Hepatocyte (in vitro differentiated cells): ENCODE measurements at regions not wholly inside any gene's neighbourhood (a gene's known extent, or its start where the extent isn't known, plus 50 kb on each side); places are given as distances from the start of the nearest gene placed in this dataset.
"Not testable (repeated sequence)": the region's sequence is repeated elsewhere in the genome, so short reads cannot be mapped to it uniquely, and the experiment has no call there.

Experiments
- DNase-seq: peaks from one replicate; pipeline ENCODE4 v3.0.0-alpha.2; 2016; ENCODE audit warnings: low spot score
- H2AFZ ChIP-seq: fragments of 200-600 bp; sonication (generic); 2 replicates; pipeline ENCODE4 v1.6.0; 2016; ENCODE audit warnings: antibody characterized with exemption, mild to moderate bottlenecking
- H3K27ac ChIP-seq: fragments of 200-600 bp; sonication (generic); 2 replicates; pipeline ENCODE4 v1.5.1; 2016; ENCODE audit warnings: mild to moderate bottlenecking
- H3K27me3 ChIP-seq: fragments of 200-600 bp; sonication (generic); 2 replicates; pipeline ENCODE4 v1.6.1; 2016
- H3K36me3 ChIP-seq: fragments of 200-600 bp; sonication (generic); replicated peaks from 2 replicates; pipeline ENCODE4 v1.5.1; 2016; ENCODE audit warnings: low read depth; ENCODE audit not compliant: insufficient read depth
- H3K4me1 ChIP-seq: fragments of 200-600 bp; sonication (generic); 2 replicates; pipeline ENCODE4 v1.5.1; 2016; ENCODE audit warnings: mild to moderate bottlenecking, moderate library complexity; ENCODE audit not compliant: insufficient read depth
- H3K4me2 ChIP-seq: fragments of 200-600 bp; sonication (generic); 2 replicates; pipeline ENCODE4 v1.6.0; 2016
- H3K4me3 ChIP-seq: fragments of 200-600 bp; sonication (generic); 2 replicates; pipeline ENCODE4 v1.5.1; 2016; ENCODE audit warnings: mild to moderate bottlenecking
- H3K79me2 ChIP-seq: fragments of 200-600 bp; sonication (generic); 2 replicates; pipeline ENCODE4 v1.6.0; 2017; ENCODE audit warnings: mild to moderate bottlenecking
- H3K9me2 ChIP-seq: fragments of 200-600 bp; sonication (generic); replicated peaks from 2 replicates; pipeline ENCODE4 v1.6.0; 2017; ENCODE audit warnings: mild to moderate bottlenecking; ENCODE audit not compliant: insufficient read depth
- H3K9me3 ChIP-seq: fragments of 200-600 bp; sonication (generic); 2 replicates; pipeline ENCODE4 v1.5.1; 2016; ENCODE audit warnings: low read depth, mild to moderate bottlenecking
- H4K20me1 ChIP-seq: fragments of 200-600 bp; sonication (generic); 2 replicates; pipeline ENCODE4 v1.6.0; 2016; ENCODE audit warnings: mild to moderate bottlenecking; ENCODE audit not compliant: insufficient read depth, poor library complexity, severe bottlenecking
- CTCF ChIP-seq: fragments of 200-600 bp; sonication (generic); IDR thresholded peaks from 2 replicates; pipeline ENCODE4 v1.5.1; 2016; ENCODE audit warnings: antibody characterized with exemption, mild to moderate bottlenecking; ENCODE audit not compliant: poor library complexity
- EZH2 ChIP-seq: fragments of 200-600 bp; sonication (generic); IDR thresholded peaks from 2 replicates; pipeline ENCODE4 v1.6.1; 2016; ENCODE audit warnings: antibody characterized with exemption, mild to moderate bottlenecking, borderline replicate concordance
- EZH2phosphoT487 ChIP-seq: fragments of 200-600 bp; sonication (generic); IDR thresholded peaks from one replicate; pipeline ENCODE4 v1.6.1; 2018; ENCODE audit warnings: antibody characterized with exemption, mild to moderate bottlenecking, low read depth, moderate library complexity; ENCODE audit not compliant: unreplicated experiment, severe bottlenecking
- WGBS: methylation state at CpG from one replicate; pipeline ENCODE4 v1.1.6; 2016; ENCODE audit warnings: low lambda C conversion rate; ENCODE audit errors: missing lambda C conversion rate; 5-methylcytosine and 5-hydroxymethylcytosine counted together

DNA sequence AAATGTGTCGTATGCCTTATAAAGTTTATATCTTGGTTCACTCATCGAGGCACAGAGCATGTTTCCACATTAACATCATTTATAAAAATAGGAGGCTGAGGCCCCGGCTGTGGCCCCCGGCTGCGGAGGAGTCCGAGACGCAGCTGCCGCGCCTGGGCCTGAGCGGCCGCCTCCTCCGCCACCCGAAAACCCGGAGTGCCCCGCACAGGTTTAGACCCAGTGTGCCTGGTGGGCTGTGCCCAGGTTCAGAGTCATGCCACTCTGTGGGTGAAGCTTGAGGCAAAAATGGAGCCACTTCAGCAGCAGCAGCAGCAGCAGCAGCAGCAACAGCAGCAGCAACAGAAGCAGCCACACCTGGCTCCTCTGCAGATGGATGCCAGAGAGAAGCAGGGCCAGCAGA is 299.2 kb upstream of the ADGRL2 start:
- not testable (repeated sequence) for H3K79me2 ChIP-seq, DNase-seq, H3K9me3 ChIP-seq, H4K20me1 ChIP-seq, H3K27ac ChIP-seq, H3K27me3 ChIP-seq, H3K4me2 ChIP-seq, H3K9me2 ChIP-seq, H3K36me3 ChIP-seq, H3K4me1 ChIP-seq, H3K4me3 ChIP-seq, H2AFZ ChIP-seq
- WGBS: 100% methylated on average over 15 of the region's 15 CpGs

- Histone ChIP-seq H3K9me2 (no peaks in the 10 kb centered on the region), H3K27me3 (no peaks in the 10 kb centered on the region), H3K4me1 (no peaks in the 10 kb centered on the region), H3K36me3 (no peaks in the 10 kb centered on the region), H3K27ac (no peak overlapping the region), H3K79me2 (no peaks in the 10 kb centered on the region), H2AFZ (no peak overlapping the region), H3K4me3 (no peak overlapping the region), H3K9me3 (no peaks in the 10 kb centered on the region), H3K4me2 (no peak overlapping the region), H4K20me1 (no peaks in the 10 kb centered on the region)
- TF ChIP-seq EZH2phosphoT487: no peak
- TF ChIP-seq EZH2: no peak
- TF ChIP-seq CTCF: no peak
- 90% methylated on average over 2 of the region's 2 CpGs for WGBS
- DNase-seq: no peak
Measured at GRCh38 chr1:81499487-81499886, 301.2 kb upstream of the ADGRL2 start.

DNA sequence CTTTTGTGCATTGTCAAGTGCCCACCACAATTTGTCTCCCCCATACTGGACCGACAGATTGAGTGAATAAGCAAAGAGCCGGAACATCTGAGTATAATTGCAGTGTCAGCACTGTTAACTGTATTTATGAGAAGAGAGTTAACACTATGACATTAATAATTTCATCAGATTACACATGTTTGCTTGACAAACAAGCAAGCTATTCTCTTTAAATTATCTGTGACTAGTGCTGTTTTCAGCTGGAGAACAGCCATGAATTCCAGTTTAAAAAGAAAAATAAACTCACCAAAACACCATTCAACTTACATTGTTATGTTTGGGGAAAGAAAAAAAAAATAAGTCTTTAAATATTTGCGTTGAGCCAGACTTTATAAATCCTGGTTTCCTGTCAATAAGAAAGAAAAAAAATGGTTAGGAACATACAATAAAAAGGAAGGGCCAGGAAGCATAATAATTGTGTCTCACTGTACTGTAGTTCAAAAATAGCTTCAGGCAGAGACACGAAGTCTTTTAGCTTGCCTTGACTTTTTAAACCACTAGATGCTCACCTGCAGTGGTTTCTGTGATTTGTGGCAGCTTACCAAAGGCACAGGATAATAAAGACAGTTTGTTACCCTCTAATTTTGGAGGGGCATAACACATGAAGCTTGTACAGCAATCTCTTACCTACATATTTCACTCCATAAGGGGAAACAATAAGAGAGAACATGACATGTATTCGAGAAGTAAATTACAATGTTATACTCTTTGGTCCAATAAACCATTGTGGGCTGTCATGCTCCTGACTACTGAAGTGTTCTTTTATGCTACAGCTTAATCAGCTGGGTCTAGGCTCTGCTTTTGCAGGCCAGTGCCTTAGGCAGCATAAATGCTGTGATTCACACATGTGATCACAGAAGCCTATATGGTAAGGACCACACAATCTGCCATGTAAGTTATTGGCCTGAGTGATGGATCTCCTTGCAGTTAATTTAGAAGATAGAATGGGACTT is 302.0 kb upstream of the ADGRL2 start:
- no peaks in the 10 kb centered on the region for H3K9me2 ChIP-seq
- no peak for DNase-seq
- no peaks in the 10 kb centered on the region for H3K4me1 ChIP-seq
- H3K79me2 ChIP-seq: no peaks in the 10 kb centered on the region
- H2AFZ ChIP-seq: no peak overlapping the region
- H3K4me3 ChIP-seq: no peak overlapping the region
- no peaks in the 10 kb centered on the region for H4K20me1 ChIP-seq
- no peaks in the 10 kb centered on the region for H3K9me3 ChIP-seq
- 53% methylated on average over 5 of the region's 5 CpGs for WGBS
- H3K36me3 ChIP-seq: no peaks in the 10 kb centered on the region
- no peak overlapping the region for H3K4me2 ChIP-seq
- no peak overlapping the region for H3K27ac ChIP-seq
- H3K27me3 ChIP-seq: no peaks in the 10 kb centered on the region
- TF ChIP-seq EZH2phosphoT487: no peak
- TF ChIP-seq EZH2: no peak
- TF ChIP-seq CTCF: no peak

- 96% methylated on average over 2 of the region's 2 CpGs for WGBS
- TF ChIP-seq EZH2: no peak
Measured at GRCh38 chr1:81496349-81496748, 304.4 kb upstream of the ADGRL2 start.

More at GRCh38 chr1:81496349-81496748, 304.4 kb upstream of the ADGRL2 start:
- Histone ChIP-seq H3K27ac (no peak overlapping the region), H3K4me3 (no peak overlapping the region), H2AFZ (no peak overlapping the region), H4K20me1 (no peaks in the 10 kb centered on the region), H3K4me1 (no peaks in the 10 kb centered on the region), H3K36me3 (no peaks in the 10 kb centered on the region), H3K27me3 (no peaks in the 10 kb centered on the region), H3K9me3 (no peaks in the 10 kb centered on the region), H3K4me2 (no peak overlapping the region), H3K9me2 (no peaks in the 10 kb centered on the region), H3K79me2 (no peaks in the 10 kb centered on the region)
- DNase-seq: no peak
